Loucy (cell line): ENCODE measurements at regions not wholly inside any gene's neighbourhood (a gene's known extent, or its start where the extent isn't known, plus 50 kb on each side); places are given as distances from the start of the nearest gene placed in this dataset.

Experiments
- CTCF ChIP-seq: fragments of 200-600 bp; sonication (generic); conservative IDR thresholded peaks from 2 replicates; pipeline ENCODE4 v1.5.1; 2014; ENCODE audit warnings: mild to moderate bottlenecking, antibody characterized with exemption, low read length
- EZH2phosphoT487 ChIP-seq: fragments of 200-600 bp; IDR thresholded peaks from 2 replicates; pipeline ENCODE4 v1.6.1; 2018; ENCODE audit warnings: antibody characterized with exemption, mild to moderate bottlenecking, moderate library complexity, borderline replicate concordance

- TF ChIP-seq CTCF (no peak), EZH2phosphoT487 (no peak)
Measured at GRCh38 chr7:17071866-17072265, 190.1 kb upstream of the AGR3 start.
